ENCODE measurements at regions not wholly inside any gene's neighbourhood (a gene's known extent, or its start where the extent isn't known, plus 50 kb on each side); places are given as distances from the start of the nearest gene placed in this dataset.

GRCh38 chr9:7456377-7456776, 343.2 kb downstream of the DMAC1 start:
- no peaks in the 10 kb centered on the region for H3K27me3 ChIP-seq (ENCODE audit: insufficient read depth, low read length, poor library complexity, severe bottlenecking)
- H3K9ac ChIP-seq (ENCODE audit: low read depth, low read length, poor library complexity, severe bottlenecking), result no peak overlapping the region
- no peak overlapping the region for H3K4me3 ChIP-seq (ENCODE audit: low read length, poor library complexity, severe bottlenecking)
- no peaks in the 10 kb centered on the region for H3K36me3 ChIP-seq (ENCODE audit: insufficient read depth, low read length)
- no peaks in the 10 kb centered on the region for H3F3A ChIP-seq (ENCODE audit: low read depth)
- H3K79me2 ChIP-seq (ENCODE audit: insufficient read depth, low read length), result no peaks in the 10 kb centered on the region
- H3K9me2 ChIP-seq (replicated peaks; ENCODE audit: low read depth, low read length), result no peaks in the 10 kb centered on the region
- no peaks in the 10 kb centered on the region for H3K4me1 ChIP-seq (ENCODE audit: insufficient read depth, low read length, poor library complexity, severe bottlenecking)
- H2AFZ ChIP-seq (ENCODE audit: low read length), result no peak overlapping the region
- no peak overlapping the region for H3K4me2 ChIP-seq (ENCODE audit: low read depth, low read length, poor library complexity, severe bottlenecking)
- no peaks in the 10 kb centered on the region for H4K20me1 ChIP-seq (ENCODE audit: insufficient read depth, low read length, poor library complexity, severe bottlenecking)
- no peak for TF ChIP-seq EZH2phosphoT487 (IDR thresholded peaks at IDR 0.05; ENCODE audit: borderline replicate concordance)
- no peak for TF ChIP-seq CTCF (conservative IDR thresholded peaks at IDR 0.05; ENCODE audit: low read length)
- H3K9me3 ChIP-seq (ENCODE audit: insufficient read depth, low read depth, low read length), result no peaks in the 10 kb centered on the region

- H3K27me3 ChIP-seq (ENCODE audit: insufficient read depth, low read length, poor library complexity, severe bottlenecking), result no peaks in the 10 kb centered on the region
- no peak overlapping the region for H3K9ac ChIP-seq (ENCODE audit: low read depth, low read length, poor library complexity, severe bottlenecking)
- H3K9me3 ChIP-seq (ENCODE audit: insufficient read depth, low read depth, low read length), result no peaks in the 10 kb centered on the region
- TF ChIP-seq CTCF (conservative IDR thresholded peaks at IDR 0.05; ENCODE audit: low read length) (no peak), EZH2phosphoT487 (IDR thresholded peaks at IDR 0.05; ENCODE audit: borderline replicate concordance) (no peak)
- H3K36me3 ChIP-seq (ENCODE audit: insufficient read depth, low read length), result no peaks in the 10 kb centered on the region
- H3K79me2 ChIP-seq (ENCODE audit: insufficient read depth, low read length), result no peaks in the 10 kb centered on the region
- H3F3A ChIP-seq (ENCODE audit: low read depth), result no peaks in the 10 kb centered on the region
- no peak overlapping the region for H3K4me3 ChIP-seq (ENCODE audit: low read length, poor library complexity, severe bottlenecking)
- H3K4me2 ChIP-seq (ENCODE audit: low read depth, low read length, poor library complexity, severe bottlenecking), result no peak overlapping the region
- H2AFZ ChIP-seq (ENCODE audit: low read length), result no peak overlapping the region
- H4K20me1 ChIP-seq (ENCODE audit: insufficient read depth, low read length, poor library complexity, severe bottlenecking), result no peaks in the 10 kb centered on the region
- no peaks in the 10 kb centered on the region for H3K4me1 ChIP-seq (ENCODE audit: insufficient read depth, low read length, poor library complexity, severe bottlenecking)
- H3K9me2 ChIP-seq (replicated peaks; ENCODE audit: low read depth, low read length), result no peaks in the 10 kb centered on the region
These were observed 345.0 kb downstream of the DMAC1 start for GRCh38 chr9:7454624-7455023.

GRCh38 chr9:7452378-7452777, 347.2 kb downstream of the DMAC1 start:
- Histone ChIP-seq H2AFZ (ENCODE audit: low read length) (no peak overlapping the region), H3K4me2 (ENCODE audit: low read depth, low read length, poor library complexity, severe bottlenecking) (no peak overlapping the region), H4K20me1 (ENCODE audit: insufficient read depth, low read length, poor library complexity, severe bottlenecking) (no peaks in the 10 kb centered on the region), H3K9ac (ENCODE audit: low read depth, low read length, poor library complexity, severe bottlenecking) (no peak overlapping the region), H3K9me3 (ENCODE audit: insufficient read depth, low read depth, low read length) (no peaks in the 10 kb centered on the region), H3F3A (ENCODE audit: low read depth) (no peaks in the 10 kb centered on the region), H3K4me3 (ENCODE audit: low read length, poor library complexity, severe bottlenecking) (no peak overlapping the region), H3K4me1 (ENCODE audit: insufficient read depth, low read length, poor library complexity, severe bottlenecking) (no peaks in the 10 kb centered on the region), H3K27me3 (ENCODE audit: insufficient read depth, low read length, poor library complexity, severe bottlenecking) (no peaks in the 10 kb centered on the region), H3K79me2 (ENCODE audit: insufficient read depth, low read length) (no peaks in the 10 kb centered on the region), H3K9me2 (replicated peaks; ENCODE audit: low read depth, low read length) (no peaks in the 10 kb centered on the region), H3K36me3 (ENCODE audit: insufficient read depth, low read length) (no peaks in the 10 kb centered on the region)
- TF ChIP-seq CTCF (conservative IDR thresholded peaks at IDR 0.05; ENCODE audit: low read length), result no peak
- no peak for TF ChIP-seq EZH2phosphoT487 (IDR thresholded peaks at IDR 0.05; ENCODE audit: borderline replicate concordance)

Data from Loucy (cell line).